HCT116 (cell line): ENCODE measurements at regions not wholly inside any gene's neighbourhood (a gene's known extent, or its start where the extent isn't known, plus 50 kb on each side); places are given as distances from the start of the nearest gene placed in this dataset.
A peak's percentile ranks its signal among the peaks of the same experiment; 100 is the strongest.

Experiments used
- ATAC-seq: fragments of 200-7000 bp; cut with Tn5 transposase; 2 replicates; pipeline ENCODE4 v1.9.1; 2020; ENCODE audit warnings: mild to moderate bottlenecking, moderate library complexity
- BruUV-seq: library from RNA; stranded (reverse); fragments of 400-500 nt; replicated peaks from 2 replicates; lab custom pipeline; 2021; lab: Mats Ljungman, UMichigan
- CTCF ChIA-PET: fragments of 300-600 bp; sonication (Branson Sonifier 250); formaldehyde crosslinking; loops from one replicate; lab custom pipeline; 2021; ENCODE audit warnings: antibody characterized with exemption; lab: Charles Lee
- POLR2A ChIA-PET: fragments of 300-600, 350-600 bp; sonication (Branson Sonifier 250); formaldehyde crosslinking; loops from one replicate; lab custom pipeline; 2021; ENCODE audit warnings: antibody characterized with exemption; lab: Charles Lee
- RAD21 ChIA-PET, 2 experiments: fragments of 300-600 bp; sonication (Branson Sonifier 250); formaldehyde crosslinking; loops; one replicate each; lab custom pipeline; 2023; ENCODE audit warnings: low total read pairs in 2 of 2; ENCODE audit not compliant: uncharacterized antibody in 2 of 2, unreplicated experiment in 2 of 2, low non-redundant PET in 1 of 2; lab: Charles Lee
- DNase-seq: peaks from one replicate; pipeline ENCODE4 v3.0.0-alpha.2; 2010; ENCODE audit warnings: low read depth, low spot score
- H2AFZ ChIP-seq: fragments of 200-600 bp; shearing (Covaris generic), sonication (generic); 2 replicates; pipeline ENCODE4 v1.6.1; 2017; ENCODE audit warnings: low read depth, mixed run types, mixed read lengths, antibody characterized with exemption, low read length; ENCODE audit not compliant: poor library complexity, severe bottlenecking
- H3K27ac ChIP-seq: 2 replicates; pipeline ENCODE4 v1.5.1; 2012; ENCODE audit warnings: low read depth, low read length
- H3K27me3 ChIP-seq: fragments of 200-600 bp; sonication (generic); 2 replicates; pipeline ENCODE4 v1.6.1; 2016; ENCODE audit warnings: mixed run types, low read length, mixed read lengths; ENCODE audit not compliant: insufficient read depth
- H3K36me3 ChIP-seq, 2 experiments: fragments of 200-500 bp in 1 of 2; fragments of 200-600 bp in 1 of 2; sonication (Bioruptor generic) in 1 of 2; sonication (generic) in 1 of 2; 2 replicates each; pipeline versions ENCODE4 v1.5.1 to v1.6.1; 2014 to 2016; ENCODE audit warnings: low read length in 2 of 2, inconsistent platforms in 1 of 2, mixed read lengths in 1 of 2, mixed run types in 1 of 2; ENCODE audit not compliant: insufficient read depth in 2 of 2, control insufficient read depth in 1 of 2
- H3K4me1 ChIP-seq, 2 experiments: fragments of 200-600 bp in 1 of 2; sonication (generic) in 1 of 2; 2 replicates each; pipeline versions ENCODE4 v1.5.1 to v1.6.1; 2012 to 2017; ENCODE audit warnings: low read length in 2 of 2, inconsistent platforms in 1 of 2, mild to moderate bottlenecking in 1 of 2, mixed read lengths in 1 of 2, mixed run types in 1 of 2, moderate library complexity in 1 of 2; ENCODE audit not compliant: insufficient read depth in 2 of 2, control insufficient read depth in 1 of 2
- H3K4me2 ChIP-seq: fragments of 200-600 bp; sonication (generic); 2 replicates; pipeline ENCODE4 v1.6.1; 2017; ENCODE audit warnings: mixed run types, low read length, mixed read lengths
- H3K4me3 ChIP-seq, 2 experiments: fragments of 200-600 bp in 1 of 2; sonication (generic) in 1 of 2; replicated peaks in 1 of 2; 2 replicates each; pipeline ENCODE4 v1.5.1; 2011 to 2016; ENCODE audit warnings: low read length in 2 of 2, control low read depth in 1 of 2, low read depth in 1 of 2, mild to moderate bottlenecking in 1 of 2, mixed read lengths in 1 of 2, mixed run types in 1 of 2
- H3K79me2 ChIP-seq: fragments of 200-600 bp; sonication (generic); 2 replicates; pipeline ENCODE4 v1.6.1; 2017; ENCODE audit warnings: mild to moderate bottlenecking, mixed run types, low read length, moderate library complexity, mixed read lengths; ENCODE audit not compliant: insufficient read depth
- H3K9ac ChIP-seq: fragments of 200-600 bp; sonication (generic); 2 replicates; pipeline ENCODE4 v1.6.1; 2016; ENCODE audit warnings: low read length, mixed read lengths
- H3K9me2 ChIP-seq: fragments of 200-600 bp; sonication (generic), shearing (Covaris generic); 2 replicates; pipeline ENCODE4 v1.6.1; 2017; ENCODE audit warnings: mixed run types, mild to moderate bottlenecking, moderate library complexity; ENCODE audit not compliant: insufficient read depth
- H3K9me3 ChIP-seq, 2 experiments: fragments of 200-500 bp in 1 of 2; fragments of 200-600 bp in 1 of 2; sonication (Bioruptor generic) in 1 of 2; sonication (generic) in 1 of 2; 2 replicates each; pipeline ENCODE4 v1.6.1; 2014 to 2017; ENCODE audit warnings: low read length in 2 of 2, mixed read lengths in 2 of 2, inconsistent platforms in 1 of 2, low read depth in 1 of 2, mild to moderate bottlenecking in 1 of 2, mixed run types in 1 of 2, moderate library complexity in 1 of 2; ENCODE audit not compliant: control insufficient read depth in 1 of 2, insufficient read depth in 1 of 2
- H4K20me1 ChIP-seq: fragments of 200-600 bp; sonication (generic), shearing (Covaris generic); 2 replicates; pipeline ENCODE4 v1.6.1; 2017; ENCODE audit warnings: mixed run types, mild to moderate bottlenecking, moderate library complexity; ENCODE audit not compliant: insufficient read depth
- RAD21 ChIP-seq: IDR thresholded peaks from 2 replicates; pipeline ENCODE4 v1.6.1; 2012; ENCODE audit warnings: low read depth, mild to moderate bottlenecking
- ZFX ChIP-seq: fragments of 450-650 bp; IDR thresholded peaks from 2 replicates; pipeline ENCODE4 v1.6.1; 2017
- intact Hi-C: fragments of 100-400 bp; cut with micrococcal nuclease; formaldehyde crosslinking; loops from 2 replicates; pipeline ENCODE4 v1.10.0; 2022

- Histone ChIP-seq H3K9ac (no peak overlapping the region), H2AFZ (no peak overlapping the region), H3K4me2 (no peak overlapping the region), H3K9me3 (no peaks in the 10 kb centered on the region), H4K20me1 (no peaks in the 10 kb centered on the region), H3K27me3 (peaks cover 55% of the 10 kb centered on the region), H3K79me2 (no peaks in the 10 kb centered on the region), H3K36me3 (no peaks in the 10 kb centered on the region), H3K27ac (no peak overlapping the region), H3K4me3 (no peak overlapping the region), H3K9me2 (no peaks in the 10 kb centered on the region), H3K4me1 (no peaks in the 10 kb centered on the region)
- TF ChIP-seq ZFX = no peak
- peak; percentile 13; the same call in 1 of the 2 replicates for TF ChIP-seq RAD21
- no TSS peak for BruUV-seq
- ChIA-PET RAD21 (no interaction called here), POLR2A (no interaction called here), CTCF (no interaction called here)
- intact Hi-C loops = no loop called here
- ATAC-seq = no peak
- DNase-seq = no peak
Observed at GRCh38 chr17:6177941-6178694, 107.9 kb downstream of the WSCD1 start.
